ENCODE measurements at regions not wholly inside any gene's neighbourhood (a gene's known extent, or its start where the extent isn't known, plus 50 kb on each side); places are given as distances from the start of the nearest gene placed in this dataset.

DNA sequence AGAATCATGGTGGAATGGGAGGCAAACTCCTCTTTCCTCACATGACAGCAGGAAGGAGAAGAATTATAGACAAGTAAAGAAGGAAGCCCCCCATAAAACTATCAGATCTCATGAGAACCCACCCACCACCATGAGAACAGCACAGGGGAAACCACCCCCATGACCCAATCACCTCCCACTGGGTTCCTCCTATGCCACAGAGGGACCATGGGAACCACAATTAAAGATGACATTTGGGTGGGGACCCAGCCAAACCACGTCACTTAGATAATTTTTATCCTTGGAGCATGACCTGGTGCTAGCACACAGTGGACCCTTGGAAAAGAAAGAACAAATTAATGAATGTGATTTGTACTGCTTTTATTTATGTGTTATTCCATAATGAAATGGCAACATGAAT, 188.6 kb upstream of the NCKAP5 start:
- Mint-ChIP-seq H3K4me3 (no peak overlapping the region), H3K9me3 (no peaks in the 10 kb centered on the region), H3K36me3 (no peaks in the 10 kb centered on the region), H3K4me1 (no peaks in the 10 kb centered on the region), H3K27me3 (peaks cover 9% of the 10 kb centered on the region), H3K27ac (no peak overlapping the region)
- DNase-seq, result no peak

GRCh38 chr2:133760376-133760775, 192.1 kb upstream of the NCKAP5 start:
- H3K9me3 Mint-ChIP-seq, result no peaks in the 10 kb centered on the region
- no peak overlapping the region for H3K4me3 Mint-ChIP-seq

DNA sequence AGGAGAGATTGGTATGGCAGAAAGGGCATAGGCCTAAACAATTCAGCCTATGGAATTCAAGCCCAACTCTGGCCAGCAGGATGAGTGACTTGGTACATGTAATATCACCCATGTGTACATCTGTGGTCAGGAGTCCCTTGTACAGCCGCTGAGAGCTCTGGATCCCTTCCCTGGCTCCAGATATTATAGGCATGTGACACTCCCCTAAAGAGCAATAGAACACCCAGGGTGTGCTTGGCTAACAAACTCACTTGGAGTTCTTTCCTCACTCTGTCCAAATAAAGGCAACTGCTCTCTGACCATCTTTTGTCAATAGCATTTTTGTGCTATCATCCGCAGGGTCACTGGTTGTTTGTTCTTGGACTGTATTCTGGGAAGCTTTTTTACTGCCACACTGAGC, 197.4 kb upstream of the NCKAP5 start:
- Mint-ChIP-seq H3K27ac (no peak overlapping the region), H3K36me3 (no peaks in the 10 kb centered on the region), H3K4me3 (no peak overlapping the region), H3K9me3 (no peaks in the 10 kb centered on the region), H3K27me3 (peaks cover 6% of the 10 kb centered on the region), H3K4me1 (no peaks in the 10 kb centered on the region)
- no peak for DNase-seq

More at GRCh38 chr2:133760376-133760775, 192.1 kb upstream of the NCKAP5 start:
- Mint-ChIP-seq H3K27ac (no peak overlapping the region), H3K27me3 (peaks cover 12% of the 10 kb centered on the region), H3K36me3 (no peaks in the 10 kb centered on the region), H3K4me1 (no peaks in the 10 kb centered on the region)
- DNase-seq, result no peak

- H3K4me3 Mint-ChIP-seq, result no peak overlapping the region
- DNase-seq, result no peak
- H3K36me3 Mint-ChIP-seq, result no peaks in the 10 kb centered on the region
- no peaks in the 10 kb centered on the region for H3K4me1 Mint-ChIP-seq
- H3K9me3 Mint-ChIP-seq, result no peaks in the 10 kb centered on the region
- peaks cover 6% of the 10 kb centered on the region for H3K27me3 Mint-ChIP-seq
- H3K27ac Mint-ChIP-seq, result no peak overlapping the region
Measured at GRCh38 chr2:133766164-133766832, 198.0 kb upstream of the NCKAP5 start.

GRCh38 chr2:133768256-133768655, 200.0 kb upstream of the NCKAP5 start:
- no peaks in the 10 kb centered on the region for H3K36me3 Mint-ChIP-seq
- peaks cover 8% of the 10 kb centered on the region for H3K27me3 Mint-ChIP-seq
- H3K4me1 Mint-ChIP-seq, result no peaks in the 10 kb centered on the region
- H3K4me3 Mint-ChIP-seq, result no peak overlapping the region
- DNase-seq, result no peak
- H3K9me3 Mint-ChIP-seq, result no peaks in the 10 kb centered on the region
- no peak overlapping the region for H3K27ac Mint-ChIP-seq

DNA sequence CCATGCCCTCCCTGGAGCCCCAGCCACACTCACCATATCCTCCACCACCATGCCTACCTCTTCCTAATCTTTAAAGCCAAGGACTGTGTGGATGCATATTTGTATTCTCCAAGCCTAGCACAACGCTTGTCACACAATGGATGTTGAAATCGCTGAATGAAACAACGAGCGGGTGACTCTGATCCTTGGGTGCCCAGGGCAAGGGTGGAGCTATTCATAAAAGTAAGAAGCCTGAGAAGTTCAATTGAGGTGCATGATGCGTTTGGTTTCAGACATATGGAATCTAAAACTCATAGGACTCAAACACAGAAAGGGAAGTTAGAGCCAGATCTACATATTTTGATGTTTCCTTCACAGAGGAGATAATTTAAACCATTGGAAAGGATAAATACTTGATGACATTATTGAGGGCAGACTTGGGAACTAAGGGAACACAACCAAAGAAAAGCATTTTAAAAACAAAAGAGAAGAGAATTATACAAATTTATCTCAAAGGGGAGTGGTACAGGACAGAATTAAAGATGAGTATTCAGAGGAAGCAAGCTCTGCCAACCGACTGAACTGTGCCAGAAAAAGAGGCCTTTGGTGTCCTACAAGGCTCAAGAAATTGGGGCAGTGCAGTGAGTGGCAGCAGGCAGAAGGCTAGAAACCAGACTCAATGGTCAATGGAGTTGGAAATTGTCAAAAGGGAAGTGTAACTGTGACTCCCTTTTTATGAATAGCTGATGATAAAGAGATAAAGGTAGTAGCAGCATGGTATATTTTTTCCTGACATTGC, 200.6 kb upstream of the NCKAP5 start:
- H3K4me1 Mint-ChIP-seq, result no peaks in the 10 kb centered on the region
- no peaks in the 10 kb centered on the region for H3K9me3 Mint-ChIP-seq
- H3K36me3 Mint-ChIP-seq, result no peaks in the 10 kb centered on the region
- peaks cover 8% of the 10 kb centered on the region for H3K27me3 Mint-ChIP-seq
- no peak overlapping the region for H3K27ac Mint-ChIP-seq
- DNase-seq, result no peak
- no peak overlapping the region for H3K4me3 Mint-ChIP-seq

DNA sequence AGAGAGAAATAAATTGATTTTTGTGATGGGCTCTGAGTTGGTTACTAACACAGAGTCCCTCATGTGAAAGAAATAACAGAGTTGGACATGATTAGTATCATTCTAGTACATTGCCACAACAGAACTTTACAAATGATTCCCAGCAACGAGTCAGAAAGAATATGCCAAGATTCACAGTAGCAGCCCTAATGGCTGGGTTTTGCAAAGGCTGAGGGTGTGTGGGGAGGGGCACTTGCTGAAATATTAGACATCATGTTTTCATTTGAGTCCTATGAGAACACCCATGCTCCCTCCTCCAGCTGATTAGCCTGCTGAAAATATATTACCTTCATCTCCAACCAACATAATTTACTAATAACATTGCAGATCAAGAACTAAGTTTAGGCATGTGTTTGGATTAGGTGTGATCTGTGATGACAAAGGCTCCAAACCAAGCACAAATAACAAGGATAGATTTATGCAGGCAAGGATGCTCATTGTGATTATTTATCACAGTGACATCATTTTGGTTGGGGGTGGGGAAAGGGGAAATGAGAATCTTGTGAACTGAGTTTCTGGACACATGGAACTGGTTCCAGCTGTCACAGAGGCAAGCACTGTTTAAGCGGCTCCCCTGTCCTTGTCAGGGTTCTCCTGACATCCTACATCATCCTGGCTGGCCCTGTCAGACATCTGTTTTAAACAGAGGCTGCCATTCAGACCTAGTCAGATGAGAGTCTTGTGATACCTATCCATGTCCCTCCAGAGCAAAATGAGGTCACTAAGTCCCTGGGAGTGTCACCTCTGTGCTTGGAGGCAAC, 205.8 kb upstream of the NCKAP5 start:
- peaks cover 5% of the 10 kb centered on the region for H3K27me3 Mint-ChIP-seq
- H3K9me3 Mint-ChIP-seq, result no peaks in the 10 kb centered on the region
- no peak overlapping the region for H3K4me3 Mint-ChIP-seq
- no peak for DNase-seq
- H3K36me3 Mint-ChIP-seq, result no peaks in the 10 kb centered on the region
- no peaks in the 10 kb centered on the region for H3K4me1 Mint-ChIP-seq
- no peak overlapping the region for H3K27ac Mint-ChIP-seq

GRCh38 chr2:133774654-133775015, 206.4 kb upstream of the NCKAP5 start:
- H3K36me3 Mint-ChIP-seq, result no peaks in the 10 kb centered on the region
- no peak overlapping the region for H3K4me3 Mint-ChIP-seq
- no peaks in the 10 kb centered on the region for H3K4me1 Mint-ChIP-seq
- H3K9me3 Mint-ChIP-seq, result no peaks in the 10 kb centered on the region
- H3K27ac Mint-ChIP-seq, result no peak overlapping the region
- DNase-seq, result no peak
- peaks cover 5% of the 10 kb centered on the region for H3K27me3 Mint-ChIP-seq

DNA sequence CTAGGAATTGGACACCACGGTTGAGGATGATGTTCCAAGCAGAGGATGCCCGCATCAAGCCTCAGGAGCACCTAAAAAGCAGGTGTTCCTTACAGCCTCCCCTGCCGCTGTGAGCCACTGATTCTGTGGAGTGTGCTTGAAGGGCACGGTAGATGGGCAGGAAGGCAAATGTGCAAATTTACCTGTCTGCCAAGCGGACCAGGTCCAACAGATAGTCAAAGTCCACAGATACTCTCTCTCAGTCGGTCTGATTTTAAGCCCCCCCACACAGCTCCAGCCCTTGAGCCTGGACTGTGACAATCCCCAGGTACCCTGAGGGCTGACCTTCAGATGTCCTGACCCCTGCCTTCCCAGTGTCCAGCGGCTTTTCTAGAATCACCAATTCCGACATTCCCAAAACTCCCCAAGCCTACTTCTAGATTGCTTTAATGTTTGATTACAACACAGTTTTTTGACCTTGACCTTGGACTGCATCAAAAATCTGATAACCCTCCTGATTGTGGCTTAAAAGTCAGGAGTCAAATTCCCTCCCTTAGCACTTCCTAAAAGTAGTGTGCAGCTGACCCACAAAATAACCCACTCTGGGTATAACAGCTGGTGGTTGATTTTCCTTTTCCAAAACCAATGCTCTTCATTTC, 208.8 kb upstream of the NCKAP5 start:
- H3K4me1 Mint-ChIP-seq, result no peaks in the 10 kb centered on the region
- no peak overlapping the region for H3K4me3 Mint-ChIP-seq
- H3K27me3 Mint-ChIP-seq, result no peaks in the 10 kb centered on the region
- H3K36me3 Mint-ChIP-seq, result no peaks in the 10 kb centered on the region
- no peak for DNase-seq
- H3K27ac Mint-ChIP-seq, result no peak overlapping the region
- no peaks in the 10 kb centered on the region for H3K9me3 Mint-ChIP-seq

- no peaks in the 10 kb centered on the region for H3K27me3 Mint-ChIP-seq
- DNase-seq, result no peak
- no peaks in the 10 kb centered on the region for H3K4me1 Mint-ChIP-seq
- H3K4me3 Mint-ChIP-seq, result no peak overlapping the region
- no peaks in the 10 kb centered on the region for H3K36me3 Mint-ChIP-seq
- H3K27ac Mint-ChIP-seq, result no peak overlapping the region
- H3K9me3 Mint-ChIP-seq, result no peaks in the 10 kb centered on the region
Measured at GRCh38 chr2:133777574-133777960, 209.3 kb upstream of the NCKAP5 start.

DNA sequence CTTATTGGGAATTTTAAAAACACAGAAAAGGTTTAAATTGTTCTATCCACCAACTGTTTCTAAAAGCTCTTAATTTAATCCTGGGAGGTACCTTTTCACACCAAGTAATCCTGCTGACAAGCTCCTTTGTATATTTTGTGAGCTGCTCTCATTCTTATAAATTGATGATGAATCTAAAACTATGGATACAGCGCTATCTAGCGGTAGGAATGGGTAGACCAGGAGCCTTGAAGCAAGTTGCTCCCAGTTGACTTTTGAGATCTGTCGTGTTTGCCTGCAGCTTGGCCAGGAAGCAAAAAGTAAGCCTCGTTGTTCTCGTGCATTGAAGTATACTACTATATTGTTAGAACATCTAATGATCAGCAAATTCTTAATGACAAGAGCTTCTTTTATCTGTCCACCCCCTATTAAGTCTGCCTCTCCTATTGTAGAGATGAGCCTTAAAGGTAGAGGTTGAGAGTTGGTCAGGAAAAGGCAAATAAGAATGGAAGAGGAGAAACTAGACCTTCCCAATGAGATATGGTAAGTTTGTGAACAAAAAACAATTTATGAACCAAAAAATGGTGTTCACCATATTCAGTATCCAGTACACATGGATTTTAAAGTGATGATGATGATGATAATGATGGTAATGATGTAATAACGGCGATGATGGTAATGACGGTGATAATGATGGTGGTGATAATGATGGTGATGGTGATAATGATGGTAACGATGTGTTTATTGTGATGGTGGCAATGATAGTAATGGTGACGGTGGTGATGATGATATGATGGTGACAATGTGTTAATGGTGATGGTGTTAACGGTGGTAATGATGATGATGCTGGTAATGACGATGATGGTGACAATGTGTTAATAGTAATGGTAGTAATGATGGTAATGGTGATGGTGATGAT, 212.1 kb upstream of the NCKAP5 start:
- Mint-ChIP-seq H3K4me1 (no peaks in the 10 kb centered on the region), H3K27me3 (no peaks in the 10 kb centered on the region), H3K4me3 (no peak overlapping the region), H3K9me3 (no peaks in the 10 kb centered on the region), H3K36me3 (no peaks in the 10 kb centered on the region), H3K27ac (no peak overlapping the region)
- no peak for DNase-seq

- Mint-ChIP-seq H3K27me3 (no peaks in the 10 kb centered on the region), H3K9me3 (no peaks in the 10 kb centered on the region), H3K4me3 (no peak overlapping the region), H3K27ac (no peak overlapping the region), H3K36me3 (no peaks in the 10 kb centered on the region), H3K4me1 (no peaks in the 10 kb centered on the region)
- DNase-seq, result no peak
Measured at GRCh38 chr2:133780997-133781513, 212.8 kb upstream of the NCKAP5 start.

DNA sequence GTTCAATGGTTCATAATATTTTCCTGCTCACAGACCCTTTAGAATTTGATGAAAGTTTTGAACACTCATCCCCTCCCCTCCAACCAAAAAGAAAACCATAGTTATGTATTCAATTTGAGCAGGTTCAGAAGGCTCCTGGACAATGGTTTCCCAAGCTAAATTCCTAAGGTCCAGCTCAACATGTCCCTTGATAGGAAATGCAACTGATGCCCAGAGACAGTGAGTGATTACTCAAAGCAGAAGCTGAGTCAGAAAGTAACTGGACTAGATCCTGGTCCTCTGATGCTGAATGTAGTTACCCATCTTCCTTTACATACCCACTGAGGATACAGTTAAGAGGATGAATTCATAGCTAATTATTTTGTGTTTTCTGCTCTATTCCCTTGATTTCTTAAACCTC, 218.9 kb upstream of the NCKAP5 start:
- no peak for DNase-seq
- Mint-ChIP-seq H3K27me3 (no peaks in the 10 kb centered on the region), H3K9me3 (no peaks in the 10 kb centered on the region), H3K4me1 (no peaks in the 10 kb centered on the region), H3K4me3 (no peak overlapping the region), H3K36me3 (no peaks in the 10 kb centered on the region), H3K27ac (no peak overlapping the region)

GRCh38 chr2:133787651-133788050, 219.4 kb upstream of the NCKAP5 start:
- Mint-ChIP-seq H3K27ac (no peak overlapping the region), H3K27me3 (no peaks in the 10 kb centered on the region), H3K36me3 (no peaks in the 10 kb centered on the region), H3K9me3 (no peaks in the 10 kb centered on the region), H3K4me1 (no peaks in the 10 kb centered on the region), H3K4me3 (no peak overlapping the region)
- DNase-seq, result no peak
